ENCODE measurements at regions not wholly inside any gene's neighbourhood (a gene's known extent, or its start where the extent isn't known, plus 50 kb on each side); places are given as distances from the start of the nearest gene placed in this dataset.

DNA sequence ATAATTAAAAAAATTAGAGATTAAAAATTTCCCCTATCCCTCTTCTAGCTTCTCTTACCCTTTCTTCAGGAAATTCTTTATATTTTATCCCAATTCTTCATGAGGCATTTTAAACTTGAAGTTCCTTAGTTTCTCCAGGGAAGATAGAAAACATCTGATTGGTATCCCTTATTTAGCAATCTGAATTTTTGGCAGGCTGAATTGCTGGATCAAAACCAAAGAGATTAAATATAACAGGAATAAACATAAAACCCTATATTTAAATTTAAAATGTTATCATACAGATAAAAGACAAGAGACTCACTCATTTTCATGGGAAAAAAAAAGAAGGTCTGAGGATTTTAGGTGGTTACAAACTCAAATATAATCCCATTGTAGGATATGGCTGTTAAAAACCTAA lies 204.2 kb downstream of the CHRM3 start:
- intact Hi-C loops (cut with micrococcal nuclease): no loop called here
- Mint-ChIP-seq H3K4me1 (peaks cover 3% of the 10 kb centered on the region), H3K27ac (no peak overlapping the region), H3K27me3 (no peaks in the 10 kb centered on the region), H3K9me3 (no peaks in the 10 kb centered on the region), H3K36me3 (ENCODE audit: low read depth) (no peaks in the 10 kb centered on the region), H3K4me3 (no peak overlapping the region)
- no peak for DNase-seq

GRCh38 chr1:239593527-239593926 lies 207.2 kb downstream of the CHRM3 start:
- no peaks in the 10 kb centered on the region for H3K9me3 Mint-ChIP-seq
- no peaks in the 10 kb centered on the region for H3K27me3 Mint-ChIP-seq
- DNase-seq: no peak
- intact Hi-C loops (cut with micrococcal nuclease): no loop called here
- H3K27ac Mint-ChIP-seq: no peak overlapping the region
- H3K4me1 Mint-ChIP-seq: no peaks in the 10 kb centered on the region
- no peaks in the 10 kb centered on the region for H3K36me3 Mint-ChIP-seq (ENCODE audit: low read depth)
- no peak overlapping the region for H3K4me3 Mint-ChIP-seq

DNA sequence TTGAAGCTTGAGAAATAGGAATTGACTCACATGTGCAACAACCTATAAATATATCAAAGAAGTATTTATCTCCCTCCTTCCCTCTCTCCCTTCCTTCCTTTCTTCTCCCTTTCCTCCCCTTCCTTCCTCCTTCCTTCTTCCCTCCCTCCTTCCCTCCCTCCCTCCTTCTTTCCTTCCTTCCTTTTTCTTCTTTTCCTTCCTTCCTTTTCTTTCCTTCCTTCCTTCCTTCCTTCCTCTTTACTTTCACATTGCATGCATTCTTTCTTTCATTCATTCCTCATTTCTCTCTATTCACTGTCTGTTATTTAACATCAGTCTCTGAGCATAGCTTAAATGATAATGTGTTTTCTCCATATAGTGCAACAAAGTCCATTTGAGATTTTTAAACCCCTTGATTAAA lies 214.2 kb downstream of the CHRM3 start:
- peaks cover 2% of the 10 kb centered on the region for H3K27me3 Mint-ChIP-seq
- no peak overlapping the region for H3K27ac Mint-ChIP-seq
- intact Hi-C loops (cut with micrococcal nuclease): no loop called here
- no peaks in the 10 kb centered on the region for H3K9me3 Mint-ChIP-seq
- no peaks in the 10 kb centered on the region for H3K4me1 Mint-ChIP-seq
- H3K4me3 Mint-ChIP-seq: no peak overlapping the region
- H3K36me3 Mint-ChIP-seq (ENCODE audit: low read depth): no peaks in the 10 kb centered on the region
- no peak for DNase-seq

GRCh38 chr1:239601108-239601507 lies 214.7 kb downstream of the CHRM3 start:
- intact Hi-C loops (cut with micrococcal nuclease): no loop called here
- Mint-ChIP-seq H3K9me3 (no peaks in the 10 kb centered on the region), H3K36me3 (ENCODE audit: low read depth) (no peaks in the 10 kb centered on the region), H3K27ac (no peak overlapping the region), H3K4me1 (no peaks in the 10 kb centered on the region), H3K27me3 (peaks cover 2% of the 10 kb centered on the region), H3K4me3 (no peak overlapping the region)
- DNase-seq: no peak

DNA sequence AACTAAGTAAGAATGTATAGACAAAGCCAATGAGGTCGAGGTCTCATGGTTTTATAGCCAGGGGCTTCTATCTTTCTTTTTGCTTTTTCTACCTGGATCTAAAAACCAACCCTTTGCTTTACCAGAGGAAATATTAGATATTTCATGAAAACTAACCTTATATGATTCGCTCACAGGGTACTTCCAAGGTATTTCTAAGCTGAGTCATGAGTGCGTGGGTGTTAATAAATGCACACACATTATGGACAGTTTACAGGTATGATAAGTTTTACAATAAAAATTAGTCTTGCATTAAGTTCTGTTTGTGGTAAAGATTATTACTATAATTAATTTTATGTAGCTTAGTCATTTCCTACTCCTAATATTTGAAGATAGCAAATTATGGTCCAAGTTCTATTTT lies 217.2 kb downstream of the CHRM3 start:
- intact Hi-C loops (cut with micrococcal nuclease): no loop called here
- H3K27me3 Mint-ChIP-seq: peaks cover 2% of the 10 kb centered on the region
- no peaks in the 10 kb centered on the region for H3K9me3 Mint-ChIP-seq
- no peaks in the 10 kb centered on the region for H3K36me3 Mint-ChIP-seq (ENCODE audit: low read depth)
- DNase-seq: no peak
- H3K27ac Mint-ChIP-seq: no peak overlapping the region
- H3K4me1 Mint-ChIP-seq: no peaks in the 10 kb centered on the region
- no peak overlapping the region for H3K4me3 Mint-ChIP-seq

GRCh38 chr1:239606850-239607400 lies 220.6 kb downstream of the CHRM3 start:
- Mint-ChIP-seq H3K9me3 (no peaks in the 10 kb centered on the region), H3K27me3 (no peaks in the 10 kb centered on the region), H3K4me3 (no peak overlapping the region), H3K36me3 (ENCODE audit: low read depth) (no peaks in the 10 kb centered on the region), H3K27ac (no peak overlapping the region), H3K4me1 (no peaks in the 10 kb centered on the region)
- intact Hi-C loops (cut with micrococcal nuclease): no loop called here
- DNase-seq: no peak

- no peak for DNase-seq
- no peaks in the 10 kb centered on the region for H3K27me3 Mint-ChIP-seq
- no peaks in the 10 kb centered on the region for H3K4me1 Mint-ChIP-seq
- no peak overlapping the region for H3K27ac Mint-ChIP-seq
- no peaks in the 10 kb centered on the region for H3K36me3 Mint-ChIP-seq (ENCODE audit: low read depth)
- intact Hi-C loops (cut with micrococcal nuclease): no loop called here
- no peak overlapping the region for H3K4me3 Mint-ChIP-seq
- H3K9me3 Mint-ChIP-seq: no peaks in the 10 kb centered on the region
Observed at GRCh38 chr1:239608469-239608868, 222.1 kb downstream of the CHRM3 start.

DNA sequence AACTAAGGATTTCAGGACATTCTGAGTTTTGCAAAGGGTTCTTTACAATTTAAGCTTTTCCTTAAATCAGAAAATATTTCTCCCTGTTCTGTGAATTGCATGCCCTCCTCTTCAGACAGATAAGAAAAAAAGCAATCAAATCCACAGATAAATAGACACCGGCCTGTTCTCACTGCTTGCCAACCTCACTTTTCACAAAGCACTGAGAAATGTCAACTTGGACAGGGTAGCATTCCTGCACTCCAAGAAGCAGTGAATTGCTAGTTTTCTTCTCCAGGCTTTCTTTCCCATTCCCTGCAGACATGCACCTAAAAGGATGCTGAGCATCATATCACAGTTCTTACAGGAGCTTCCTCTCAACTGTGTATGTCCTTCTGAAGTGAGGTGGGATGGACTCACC lies 226.0 kb downstream of the CHRM3 start:
- Mint-ChIP-seq H3K27ac (no peak overlapping the region), H3K36me3 (ENCODE audit: low read depth) (no peaks in the 10 kb centered on the region), H3K27me3 (no peaks in the 10 kb centered on the region), H3K4me3 (no peak overlapping the region), H3K9me3 (no peaks in the 10 kb centered on the region), H3K4me1 (no peaks in the 10 kb centered on the region)
- no peak for DNase-seq
- intact Hi-C loops (cut with micrococcal nuclease): no loop called here

DNA sequence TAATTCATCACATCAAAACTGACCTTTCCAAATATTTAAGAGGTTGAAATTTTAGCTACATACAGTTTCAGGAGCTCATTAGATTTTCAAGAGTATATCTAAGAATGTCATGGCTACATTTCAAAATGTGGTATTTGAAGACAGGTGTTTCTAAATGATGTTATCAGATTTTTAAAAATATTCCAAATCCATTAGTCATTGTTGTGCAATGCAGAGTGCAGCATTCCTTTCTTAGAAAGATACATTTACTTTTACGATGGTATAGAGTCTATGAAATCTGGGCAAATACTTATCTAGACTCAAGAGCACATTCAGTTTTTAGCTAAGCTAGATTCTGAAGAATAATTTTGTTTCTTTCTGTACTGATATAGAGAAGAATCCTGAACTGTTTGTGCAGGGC lies 230.3 kb downstream of the CHRM3 start:
- Mint-ChIP-seq H3K4me3 (no peak overlapping the region), H3K27me3 (peaks cover 1% of the 10 kb centered on the region), H3K27ac (no peak overlapping the region), H3K9me3 (no peaks in the 10 kb centered on the region), H3K36me3 (ENCODE audit: low read depth) (no peaks in the 10 kb centered on the region), H3K4me1 (no peaks in the 10 kb centered on the region)
- no peak for DNase-seq
- intact Hi-C loops (cut with micrococcal nuclease): no loop called here

DNA sequence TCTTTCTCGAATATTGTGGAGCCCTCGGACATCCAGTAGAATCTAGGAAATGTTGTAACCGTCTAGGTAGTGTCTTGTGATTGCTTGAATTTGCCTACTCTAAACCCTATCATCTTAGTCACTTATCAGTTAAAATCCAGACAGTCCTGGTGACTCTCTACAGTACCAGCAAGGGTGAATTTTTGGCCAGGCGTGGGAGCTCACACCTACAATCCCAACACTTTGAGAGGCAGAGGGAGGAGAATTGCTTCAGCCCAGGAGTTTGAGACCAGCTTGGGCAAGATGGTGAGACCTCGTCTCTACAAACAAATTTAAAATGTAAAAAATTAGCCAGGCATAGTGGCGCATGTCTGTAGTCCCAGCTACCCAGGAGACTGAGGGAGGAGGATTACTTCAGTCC lies 230.9 kb downstream of the CHRM3 start:
- Mint-ChIP-seq H3K27me3 (peaks cover 1% of the 10 kb centered on the region), H3K36me3 (ENCODE audit: low read depth) (no peaks in the 10 kb centered on the region), H3K27ac (no peak overlapping the region), H3K9me3 (no peaks in the 10 kb centered on the region), H3K4me1 (no peaks in the 10 kb centered on the region), H3K4me3 (no peak overlapping the region)
- DNase-seq: no peak
- intact Hi-C loops (cut with micrococcal nuclease): no loop called here

DNA sequence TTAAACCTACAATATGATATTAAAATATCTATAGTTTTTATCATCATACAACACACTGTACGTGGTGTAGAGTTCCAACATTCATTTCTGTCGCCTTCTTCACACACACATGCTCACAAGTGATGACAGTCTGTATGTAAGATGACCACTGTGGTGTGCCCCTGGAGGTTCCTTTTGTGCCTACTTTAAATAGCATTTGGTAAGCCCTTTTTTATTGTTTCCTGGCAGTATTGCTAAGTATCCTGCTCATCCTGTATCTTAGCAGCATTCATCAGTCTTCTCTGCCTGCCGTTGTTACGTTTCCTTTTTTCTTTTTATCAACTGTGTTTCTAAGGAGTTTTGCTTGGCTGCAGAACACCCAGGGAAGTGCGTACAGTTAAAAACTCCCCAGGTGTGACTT lies 231.4 kb downstream of the CHRM3 start:
- intact Hi-C loops (cut with micrococcal nuclease): no loop called here
- H3K36me3 Mint-ChIP-seq (ENCODE audit: low read depth): no peaks in the 10 kb centered on the region
- H3K9me3 Mint-ChIP-seq: no peaks in the 10 kb centered on the region
- DNase-seq: no peak
- peaks cover 1% of the 10 kb centered on the region for H3K27me3 Mint-ChIP-seq
- H3K4me3 Mint-ChIP-seq: no peak overlapping the region
- H3K4me1 Mint-ChIP-seq: no peaks in the 10 kb centered on the region
- no peak overlapping the region for H3K27ac Mint-ChIP-seq

DNA sequence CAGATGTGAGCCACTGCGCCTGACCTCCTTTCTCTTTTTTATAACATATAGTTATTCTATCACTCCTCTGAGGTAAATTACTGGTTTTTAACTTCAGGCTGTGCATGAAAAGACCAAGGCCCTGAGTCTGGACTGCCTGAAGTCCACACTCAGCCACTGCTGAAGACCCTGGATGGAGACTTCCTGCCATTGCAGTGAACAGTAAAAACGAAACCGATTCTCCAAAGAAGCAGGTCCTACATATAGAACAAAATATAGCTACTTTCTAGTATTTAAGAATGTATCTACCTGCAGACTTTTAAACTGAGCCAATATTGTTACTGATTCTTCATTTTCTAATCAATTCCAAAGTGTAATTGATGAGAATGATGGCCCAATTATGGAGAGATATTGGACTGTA lies 232.8 kb downstream of the CHRM3 start:
- H3K4me3 Mint-ChIP-seq: no peak overlapping the region
- H3K4me1 Mint-ChIP-seq: no peaks in the 10 kb centered on the region
- no peak overlapping the region for H3K27ac Mint-ChIP-seq
- DNase-seq: no peak
- no peaks in the 10 kb centered on the region for H3K9me3 Mint-ChIP-seq
- H3K36me3 Mint-ChIP-seq (ENCODE audit: low read depth): no peaks in the 10 kb centered on the region
- H3K27me3 Mint-ChIP-seq: peaks cover 1% of the 10 kb centered on the region
- intact Hi-C loops (cut with micrococcal nuclease): no loop called here

DNA sequence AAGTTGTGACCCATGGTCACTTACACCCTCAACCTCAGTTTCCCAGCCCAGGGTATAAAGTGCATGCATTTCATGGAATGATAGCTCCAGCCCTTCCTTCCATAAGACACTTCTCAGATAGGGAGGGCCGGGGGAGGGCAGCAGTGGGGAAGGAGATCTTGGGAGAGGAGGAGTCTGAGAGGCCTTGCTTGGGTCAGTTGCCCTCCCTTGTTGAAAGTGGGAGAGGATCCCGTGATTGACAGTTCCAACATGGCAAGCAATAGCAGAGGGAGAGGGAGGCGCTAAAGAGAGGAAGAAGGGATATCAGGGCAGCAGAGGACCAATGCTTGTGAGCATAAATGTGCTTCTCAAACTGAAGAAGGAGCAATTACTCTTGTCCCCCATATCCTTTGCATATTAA lies 244.4 kb downstream of the CHRM3 start:
- Mint-ChIP-seq H3K4me3 (no peak overlapping the region), H3K9me3 (no peaks in the 10 kb centered on the region), H3K27ac (no peak overlapping the region), H3K36me3 (ENCODE audit: low read depth) (no peaks in the 10 kb centered on the region), H3K4me1 (no peaks in the 10 kb centered on the region), H3K27me3 (no peaks in the 10 kb centered on the region)
- intact Hi-C loops (cut with micrococcal nuclease): no loop called here
- no peak for DNase-seq

DNA sequence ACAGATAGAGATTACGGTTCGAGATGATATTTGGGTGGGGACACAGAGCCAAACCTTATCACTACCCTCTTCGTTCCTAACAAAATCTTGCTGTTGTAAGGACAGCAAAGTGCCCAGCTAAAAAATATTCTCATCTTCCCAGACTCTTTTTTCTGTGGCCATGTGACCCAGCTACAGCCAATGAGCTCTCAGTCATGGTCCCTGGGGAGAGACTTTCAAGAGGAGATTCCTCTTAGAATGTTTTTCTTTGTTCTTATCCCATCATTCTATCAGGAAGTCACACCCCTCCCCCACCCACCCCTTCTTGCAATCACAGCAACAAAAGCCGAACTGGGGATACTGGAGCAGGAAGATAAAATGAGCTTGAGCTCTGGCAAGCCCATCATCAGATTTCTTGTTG lies 247.1 kb downstream of the CHRM3 start:
- Mint-ChIP-seq H3K27ac (no peak overlapping the region), H3K9me3 (no peaks in the 10 kb centered on the region), H3K4me3 (no peak overlapping the region), H3K4me1 (no peaks in the 10 kb centered on the region), H3K36me3 (ENCODE audit: low read depth) (no peaks in the 10 kb centered on the region), H3K27me3 (no peaks in the 10 kb centered on the region)
- intact Hi-C loops (cut with micrococcal nuclease): no loop called here
- DNase-seq: no peak

GRCh38 chr1:239635276-239635675 lies 248.9 kb downstream of the CHRM3 start:
- Mint-ChIP-seq H3K27me3 (no peaks in the 10 kb centered on the region), H3K4me1 (no peaks in the 10 kb centered on the region), H3K9me3 (no peaks in the 10 kb centered on the region), H3K27ac (no peak overlapping the region), H3K4me3 (no peak overlapping the region), H3K36me3 (ENCODE audit: low read depth) (no peaks in the 10 kb centered on the region)
- intact Hi-C loops (cut with micrococcal nuclease): no loop called here
- peak; percentile 33 for DNase-seq

Data from activated CD4-positive, alpha-beta T cell treated with anti-CD3 and anti-CD28 coated beads, Interleukin-2, amount 10 ng/mL, durations not matched to agents 24 days and 14 days (primary cell).